Activated naive CD8-positive, alpha-beta T cell (primary cell): ENCODE measurements at regions not wholly inside any gene's neighbourhood (a gene's known extent, or its start where the extent isn't known, plus 50 kb on each side); places are given as distances from the start of the nearest gene placed in this dataset.
"Not testable (repeated sequence)": the region's sequence is repeated elsewhere in the genome, so short reads cannot be mapped to it uniquely, and the experiment has no call there.

ENCODE experiments used
- H3K27ac Mint-ChIP-seq: one replicate; pipeline ENCODE4 v1.8.0; 2021; ENCODE audit warnings: mixed read lengths
- H3K27me3 Mint-ChIP-seq: one replicate; pipeline ENCODE4 v1.8.0; 2021; ENCODE audit warnings: mixed read lengths
- H3K36me3 Mint-ChIP-seq: one replicate; pipeline ENCODE4 v1.8.0; 2021; ENCODE audit warnings: mixed read lengths
- H3K4me1 Mint-ChIP-seq: one replicate; pipeline ENCODE4 v1.8.0; 2021; ENCODE audit warnings: low read depth, mixed read lengths
- H3K4me3 Mint-ChIP-seq: one replicate; pipeline ENCODE4 v1.8.0; 2021; ENCODE audit warnings: mild to moderate bottlenecking, mixed read lengths
- H3K9me3 Mint-ChIP-seq: one replicate; pipeline ENCODE4 v1.8.0; 2021; ENCODE audit warnings: low read depth, mixed read lengths

DNA sequence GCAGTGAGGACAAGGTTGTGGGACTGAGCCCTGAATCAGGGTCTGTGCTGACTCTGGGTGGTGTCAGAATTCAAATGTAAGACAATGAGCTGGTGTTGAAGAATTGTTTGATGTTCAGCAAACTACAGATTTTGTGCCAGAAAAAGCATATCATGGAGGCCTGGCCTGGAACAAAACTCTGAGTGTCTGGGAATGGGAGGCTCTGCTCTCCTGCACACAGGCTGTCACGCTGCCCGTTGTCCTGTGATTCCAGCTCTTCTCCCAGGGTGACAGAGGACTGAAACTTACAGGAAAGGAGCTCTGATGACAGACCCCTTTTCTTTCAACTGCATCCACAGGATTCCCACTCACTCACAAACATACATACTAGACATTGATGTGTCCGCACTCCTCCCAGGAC lies 120.1 kb downstream of the ZNF486 start:
- Mint-ChIP-seq H3K36me3 (no peaks in the 10 kb centered on the region), H3K4me3 (no peak overlapping the region), H3K27me3 (no peaks in the 10 kb centered on the region), H3K4me1 (no peaks in the 10 kb centered on the region), H3K27ac (no peak overlapping the region), H3K9me3 (no peaks in the 10 kb centered on the region)

GRCh38 chr19:20285876-20286275 lies 118.9 kb downstream of the ZNF486 start:
- H3K36me3 Mint-ChIP-seq, H3K9me3 Mint-ChIP-seq, H3K4me1 Mint-ChIP-seq, H3K4me3 Mint-ChIP-seq, H3K27ac Mint-ChIP-seq, H3K27me3 Mint-ChIP-seq: not testable (repeated sequence)

DNA sequence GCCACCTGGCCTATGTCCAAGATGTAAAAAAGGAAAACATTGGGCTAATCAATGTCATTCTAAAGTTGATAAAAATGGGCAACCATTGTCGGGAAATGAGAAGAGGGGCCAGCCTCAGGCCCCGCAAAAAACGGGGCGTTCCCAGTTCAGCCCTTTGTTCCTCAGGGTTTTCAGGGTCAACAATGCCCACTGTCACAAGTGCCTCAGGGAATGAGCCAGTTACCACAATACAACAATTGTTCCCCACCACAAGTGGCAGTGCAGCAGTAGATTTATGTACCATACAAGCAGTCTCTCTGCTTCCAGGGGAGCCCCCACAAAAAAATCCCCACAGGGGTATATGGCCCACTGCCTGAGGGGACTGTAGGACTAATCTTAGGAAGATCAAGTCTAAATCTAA lies 112.5 kb downstream of the ZNF486 start:
- no peaks in the 10 kb centered on the region for H3K27me3 Mint-ChIP-seq
- no peaks in the 10 kb centered on the region for H3K4me1 Mint-ChIP-seq
- H3K27ac Mint-ChIP-seq, result no peak overlapping the region
- no peak overlapping the region for H3K4me3 Mint-ChIP-seq
- no peaks in the 10 kb centered on the region for H3K9me3 Mint-ChIP-seq
- H3K36me3 Mint-ChIP-seq, result no peaks in the 10 kb centered on the region

DNA sequence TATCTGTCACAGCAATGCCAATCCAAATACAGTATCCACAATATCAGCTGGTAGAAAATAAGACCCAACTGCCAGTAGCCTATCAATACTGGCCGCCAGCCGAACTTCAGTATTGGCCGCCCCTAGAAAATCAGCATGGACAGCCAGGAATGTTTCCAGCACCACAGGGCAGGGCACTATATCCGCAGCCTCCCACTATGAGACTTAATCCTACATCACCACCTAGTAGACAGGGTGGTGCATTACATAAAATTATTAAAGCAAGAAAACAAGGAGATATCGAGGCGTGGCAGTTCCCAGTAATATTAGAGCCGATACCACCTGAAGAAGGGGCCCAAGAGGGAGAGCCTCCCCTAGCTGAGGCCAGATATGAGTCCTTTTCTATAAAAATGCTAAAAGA lies 111.3 kb downstream of the ZNF486 start:
- Mint-ChIP-seq H3K36me3 (no peaks in the 10 kb centered on the region), H3K9me3 (no peaks in the 10 kb centered on the region), H3K27ac (no peak overlapping the region), H3K27me3 (no peaks in the 10 kb centered on the region), H3K4me3 (no peak overlapping the region), H3K4me1 (no peaks in the 10 kb centered on the region)

DNA sequence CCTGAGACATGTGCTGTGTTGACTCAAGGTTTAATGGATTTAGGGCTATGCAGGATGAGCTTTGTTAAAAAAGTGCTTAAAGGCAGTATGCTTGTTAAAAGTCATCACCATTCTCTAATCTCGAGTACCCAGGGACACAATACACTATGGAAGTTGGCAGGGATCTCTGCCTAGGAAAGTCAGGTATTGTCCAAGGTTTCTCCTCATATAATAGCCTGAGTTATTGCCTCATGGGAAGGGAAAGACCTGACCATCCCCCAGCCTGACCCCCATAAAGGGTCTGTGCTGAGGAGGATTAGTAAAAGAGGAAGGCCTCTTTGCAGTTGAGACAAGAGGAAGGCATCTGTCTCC lies 109.7 kb downstream of the ZNF486 start:
- not testable (repeated sequence) for H3K27ac Mint-ChIP-seq, H3K9me3 Mint-ChIP-seq, H3K4me1 Mint-ChIP-seq, H3K27me3 Mint-ChIP-seq, H3K4me3 Mint-ChIP-seq, H3K36me3 Mint-ChIP-seq

DNA sequence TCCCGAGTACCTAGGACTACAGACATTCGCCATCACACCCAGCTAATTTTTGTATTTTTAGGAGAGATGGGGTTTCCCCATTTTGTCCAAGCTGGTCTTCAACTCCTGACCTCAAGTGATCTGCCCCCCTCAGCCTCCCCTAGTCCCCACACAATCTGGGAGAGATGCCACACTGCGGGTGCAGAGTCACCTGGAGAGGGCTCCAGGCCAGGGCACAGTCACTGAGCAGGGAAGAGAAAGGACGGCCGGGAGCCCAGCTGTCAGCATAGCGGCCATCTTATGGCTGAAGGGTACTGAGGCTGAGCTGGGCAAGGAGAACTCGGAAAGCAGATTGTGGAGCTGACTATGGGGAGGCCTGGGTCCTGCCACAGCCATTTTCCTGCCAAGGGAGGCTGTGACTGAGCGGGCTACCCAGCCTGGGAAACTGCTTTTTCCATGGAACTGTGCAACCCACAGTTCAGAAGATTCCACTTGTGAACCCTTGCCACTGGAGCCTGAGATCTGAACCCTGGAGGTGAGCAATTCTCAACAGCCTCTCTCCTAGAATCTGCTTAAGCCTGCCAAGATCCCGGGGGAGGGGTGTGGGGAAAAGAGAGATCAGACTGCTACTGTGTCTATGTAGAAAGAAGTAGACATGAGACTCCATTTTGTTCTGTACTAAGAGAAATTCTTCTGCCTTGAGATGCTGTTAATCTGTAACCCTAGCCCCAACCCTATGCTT lies 109.2 kb downstream of the ZNF486 start:
- Mint-ChIP-seq H3K4me1 (no peaks in the 10 kb centered on the region), H3K27me3 (no peaks in the 10 kb centered on the region), H3K36me3 (no peaks in the 10 kb centered on the region), H3K9me3 (no peaks in the 10 kb centered on the region), H3K27ac (no peak overlapping the region), H3K4me3 (no peak overlapping the region)

GRCh38 chr19:20273951-20274570 lies 107.0 kb downstream of the ZNF486 start:
- no peaks in the 10 kb centered on the region for H3K4me1 Mint-ChIP-seq

DNA sequence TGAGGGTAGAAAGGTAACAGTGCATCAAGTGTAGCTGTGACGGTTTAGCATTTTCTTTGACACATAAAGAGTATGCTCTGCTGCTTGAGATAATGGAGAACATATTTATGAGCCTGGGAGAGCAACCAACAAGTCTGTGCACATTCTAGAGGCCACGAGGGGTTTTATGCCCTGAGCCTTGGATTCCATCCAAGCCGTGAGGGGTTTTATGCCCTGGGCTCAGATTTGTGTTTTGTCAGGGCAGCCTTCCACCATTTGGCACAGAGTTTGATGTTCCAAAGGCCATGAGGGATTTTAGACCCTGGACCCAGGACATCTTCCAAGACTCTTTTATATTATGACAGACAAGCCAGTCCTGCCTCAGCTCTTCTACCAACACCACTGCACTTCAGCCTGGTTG lies 106.4 kb downstream of the ZNF486 start:
- H3K4me1 Mint-ChIP-seq, result no peaks in the 10 kb centered on the region

More at GRCh38 chr19:20273951-20274570, 107.0 kb downstream of the ZNF486 start:
- H3K27ac Mint-ChIP-seq, result no peak overlapping the region
- H3K36me3 Mint-ChIP-seq, result no peaks in the 10 kb centered on the region
- no peak overlapping the region for H3K4me3 Mint-ChIP-seq
- H3K27me3 Mint-ChIP-seq, result no peaks in the 10 kb centered on the region
- no peaks in the 10 kb centered on the region for H3K9me3 Mint-ChIP-seq

DNA sequence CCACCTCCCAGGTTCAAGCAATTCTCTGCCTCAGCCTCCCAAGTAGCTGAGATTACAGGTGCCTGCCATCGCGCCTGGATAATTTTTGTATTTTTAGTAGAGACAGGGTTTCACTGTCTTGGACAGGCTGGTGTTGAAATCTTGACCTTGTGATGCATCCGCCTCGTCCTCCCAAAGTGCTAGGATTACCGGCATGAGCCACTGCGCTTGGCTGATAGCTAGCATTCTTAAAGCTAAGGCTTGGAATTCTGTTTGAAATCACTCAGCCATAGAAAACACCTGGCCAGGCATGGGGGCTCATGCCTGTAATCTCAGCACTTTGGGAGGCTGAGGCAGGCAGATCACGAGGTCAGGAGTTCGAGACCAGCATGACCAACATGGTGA lies 105.6 kb downstream of the ZNF486 start:
- H3K4me1 Mint-ChIP-seq, H3K27ac Mint-ChIP-seq, H3K27me3 Mint-ChIP-seq, H3K4me3 Mint-ChIP-seq, H3K9me3 Mint-ChIP-seq, H3K36me3 Mint-ChIP-seq: not testable (repeated sequence)

More for the DNA sequence above, 106.4 kb downstream of the ZNF486 start:
- no peaks in the 10 kb centered on the region for H3K36me3 Mint-ChIP-seq
- H3K27me3 Mint-ChIP-seq, result no peaks in the 10 kb centered on the region
- no peak overlapping the region for H3K4me3 Mint-ChIP-seq
- H3K9me3 Mint-ChIP-seq, result no peaks in the 10 kb centered on the region
- H3K27ac Mint-ChIP-seq, result no peak overlapping the region

DNA sequence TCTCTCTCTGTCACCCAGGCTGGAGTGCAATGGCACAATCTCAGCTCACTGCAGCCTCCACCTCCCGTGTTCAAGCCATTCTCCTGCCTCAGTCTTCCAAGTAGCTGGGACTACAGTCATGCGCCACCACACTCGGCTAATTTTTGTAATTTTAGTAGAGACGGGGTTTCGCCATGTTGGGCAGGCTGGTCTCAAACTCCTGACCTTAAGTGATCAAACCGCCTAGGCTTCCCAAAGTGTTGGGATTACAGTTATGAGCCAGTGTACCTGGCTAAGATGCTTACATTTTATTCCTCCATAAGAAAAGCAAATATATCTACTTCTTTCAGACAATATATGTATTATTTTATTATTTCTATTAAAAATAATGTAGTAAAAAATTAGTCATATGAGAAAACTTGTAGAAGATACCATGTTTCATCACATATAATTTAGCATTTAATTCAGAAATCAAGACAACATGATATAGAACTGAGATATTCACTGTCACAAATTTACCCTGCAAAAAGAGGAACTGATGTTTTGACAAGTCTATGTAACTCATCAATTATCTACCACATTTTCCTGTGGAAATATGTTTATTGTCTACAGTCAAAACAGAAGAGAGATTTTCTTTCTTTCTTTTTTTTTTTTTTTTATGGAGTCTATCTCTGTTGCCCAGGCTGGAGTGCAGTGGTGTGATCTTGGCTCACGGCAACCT lies 105.1 kb downstream of the ZNF486 start:
- not testable (repeated sequence) for H3K4me3 Mint-ChIP-seq, H3K4me1 Mint-ChIP-seq, H3K27me3 Mint-ChIP-seq, H3K27ac Mint-ChIP-seq, H3K9me3 Mint-ChIP-seq, H3K36me3 Mint-ChIP-seq

DNA sequence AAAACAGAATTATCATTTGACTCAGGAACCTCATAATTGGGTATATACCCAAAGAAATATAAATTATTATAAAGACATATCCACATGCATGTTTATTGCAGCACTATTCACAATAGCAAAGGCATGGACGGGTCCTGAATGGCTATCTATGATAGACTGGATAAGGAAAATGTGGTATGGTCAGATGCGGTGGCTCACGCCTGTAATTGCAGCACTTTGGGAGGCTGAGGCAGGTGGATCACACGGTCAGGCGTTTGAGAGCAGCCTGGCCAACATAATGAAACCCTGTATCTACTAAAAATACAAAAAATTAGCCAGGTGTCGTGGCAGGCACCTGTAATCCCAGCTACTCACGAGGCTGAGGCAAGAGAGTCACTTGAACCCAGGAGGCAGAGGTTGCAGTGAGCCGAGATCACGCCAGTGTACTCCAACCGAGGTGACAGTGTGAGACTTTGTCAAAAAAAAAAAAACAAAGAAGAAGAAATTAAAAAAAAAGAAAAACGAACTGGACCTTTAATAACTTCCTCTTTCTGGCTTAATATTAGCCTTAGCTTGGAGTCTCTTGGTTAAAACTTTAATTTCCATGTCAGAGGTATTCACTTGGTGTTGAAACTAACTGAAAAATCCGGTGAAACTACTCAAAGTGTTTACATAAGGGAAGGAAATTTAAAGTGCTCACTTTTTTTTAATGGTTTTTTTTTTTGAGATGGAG lies 104.4 kb downstream of the ZNF486 start:
- Mint-ChIP-seq H3K4me3 (no peak overlapping the region), H3K36me3 (no peaks in the 10 kb centered on the region), H3K27ac (no peak overlapping the region), H3K27me3 (no peaks in the 10 kb centered on the region), H3K4me1 (no peaks in the 10 kb centered on the region), H3K9me3 (no peaks in the 10 kb centered on the region)

GRCh38 chr19:20269461-20269860 lies 102.4 kb downstream of the ZNF486 start:
- Mint-ChIP-seq H3K9me3 (no peaks in the 10 kb centered on the region), H3K36me3 (no peaks in the 10 kb centered on the region), H3K27me3 (no peaks in the 10 kb centered on the region), H3K4me3 (no peak overlapping the region), H3K27ac (no peak overlapping the region), H3K4me1 (no peaks in the 10 kb centered on the region)

DNA sequence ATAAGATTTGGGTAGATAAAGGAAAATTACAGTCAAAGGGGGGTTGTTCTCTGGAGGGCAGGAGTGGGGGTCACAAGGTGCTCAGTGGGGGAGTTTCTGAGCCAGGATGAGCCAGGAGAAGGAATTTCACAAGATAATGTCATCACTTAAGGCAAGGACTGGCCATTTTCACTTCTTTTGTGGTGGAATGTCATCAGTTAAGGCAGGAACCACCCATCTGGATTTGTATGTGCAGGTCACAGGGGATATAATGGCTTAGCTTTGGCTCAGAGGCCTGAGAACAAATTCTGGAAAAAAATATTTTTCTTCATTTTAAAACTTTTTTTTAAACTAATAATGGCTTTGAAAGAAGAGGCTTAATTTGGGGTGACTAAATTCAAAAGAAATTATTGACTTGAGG lies 94.5 kb downstream of the ZNF486 start:
- H3K4me3 Mint-ChIP-seq, H3K9me3 Mint-ChIP-seq, H3K27ac Mint-ChIP-seq, H3K36me3 Mint-ChIP-seq, H3K27me3 Mint-ChIP-seq, H3K4me1 Mint-ChIP-seq: not testable (repeated sequence)

- H3K4me3 Mint-ChIP-seq, H3K4me1 Mint-ChIP-seq, H3K27ac Mint-ChIP-seq, H3K36me3 Mint-ChIP-seq, H3K9me3 Mint-ChIP-seq, H3K27me3 Mint-ChIP-seq: not testable (repeated sequence)
Measured at GRCh38 chr19:20260738-20261137, 93.7 kb downstream of the ZNF486 start.

GRCh38 chr19:20259615-20260014 lies 92.6 kb downstream of the ZNF486 start:
- Mint-ChIP-seq H3K27ac (no peak overlapping the region), H3K9me3 (no peaks in the 10 kb centered on the region), H3K27me3 (peaks cover 8% of the 10 kb centered on the region), H3K4me3 (no peak overlapping the region), H3K4me1 (no peaks in the 10 kb centered on the region), H3K36me3 (peaks cover 3% of the 10 kb centered on the region)
